GM19455 (cell line): ENCODE measurements at regions not wholly inside any gene's neighbourhood (a gene's known extent, or its start where the extent isn't known, plus 50 kb on each side); places are given as distances from the start of the nearest gene placed in this dataset.

Experiments used
- ATAC-seq: cut with Tn5 transposase; IDR thresholded peaks from one replicate; pipeline ENCODE4 v1.9.1; 2021; ENCODE audit not compliant: unreplicated experiment

DNA sequence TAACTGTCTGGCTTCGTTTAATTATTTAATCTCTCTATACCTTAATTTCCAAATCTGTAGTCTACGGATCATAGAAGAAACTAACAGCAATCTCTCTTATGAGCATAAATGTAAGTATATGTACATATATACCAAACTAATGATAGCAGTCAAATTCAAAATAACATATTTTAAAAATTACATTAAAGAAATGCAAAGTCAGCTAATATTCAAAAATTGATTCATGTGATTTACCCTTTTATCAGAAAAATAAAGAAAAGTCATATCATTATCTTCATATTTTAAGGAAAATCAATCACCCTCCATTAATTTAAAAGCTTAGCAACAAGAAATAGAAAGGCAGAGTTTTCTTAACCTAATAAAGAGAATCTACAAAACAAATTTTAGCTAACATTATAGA is 575.9 kb downstream of the IRS1 start:
- no peak for ATAC-seq

- ATAC-seq, result no peak
Measured at GRCh38 chr2:226220511-226220910, 579.1 kb downstream of the IRS1 start.

- no peak for ATAC-seq
Measured at GRCh38 chr2:226217191-226217590, 582.4 kb downstream of the IRS1 start.

GRCh38 chr2:226216575-226216974 is 583.0 kb downstream of the IRS1 start:
- no peak for ATAC-seq

DNA sequence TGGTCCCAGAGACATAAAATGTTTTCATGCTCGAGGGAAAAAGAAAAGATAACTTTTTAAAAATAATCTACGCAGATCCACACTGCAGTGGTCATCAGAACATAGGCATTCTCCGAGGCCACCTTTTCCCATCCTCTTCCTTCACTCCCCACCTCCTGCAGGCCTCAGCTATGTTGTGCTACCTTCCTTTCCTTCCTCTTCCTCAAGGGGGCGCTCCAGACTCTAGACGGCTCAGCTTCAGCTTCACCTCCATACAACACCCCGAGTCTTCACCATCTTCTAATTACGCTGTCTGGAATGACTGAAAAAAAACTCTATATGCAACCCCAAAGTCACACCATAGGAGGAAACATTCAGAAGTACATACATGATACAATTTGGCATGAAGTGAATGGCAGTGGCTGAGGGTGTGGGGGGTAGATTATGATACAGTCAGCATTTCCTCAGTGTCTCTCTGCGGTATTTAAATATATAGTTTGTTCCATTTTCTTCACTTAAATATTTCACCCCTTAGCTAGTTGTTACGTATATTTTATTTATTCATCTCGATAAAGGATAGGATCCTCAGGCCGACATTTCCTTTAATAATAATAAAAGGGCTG is 583.6 kb downstream of the IRS1 start:
- peak; percentile 85 for ATAC-seq

DNA sequence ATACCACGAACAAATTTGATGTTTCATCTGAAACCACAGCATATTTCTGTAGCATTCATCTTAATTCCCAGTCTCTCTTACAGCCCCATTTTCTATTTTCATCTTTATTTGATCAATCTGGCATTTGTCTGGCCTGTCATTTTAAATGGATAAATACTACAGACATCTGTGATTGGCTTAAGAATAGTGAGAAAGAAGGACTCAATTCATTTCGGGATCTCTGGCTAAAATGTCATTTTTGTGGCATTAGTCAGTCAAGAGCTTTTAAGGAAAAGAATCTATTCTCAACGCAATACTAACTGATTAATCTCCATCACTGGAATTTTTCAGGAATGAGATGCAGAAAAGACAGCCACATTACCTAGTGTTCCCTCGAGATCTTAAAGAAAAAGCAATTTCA is 585.9 kb downstream of the IRS1 start:
- ATAC-seq, result no peak

DNA sequence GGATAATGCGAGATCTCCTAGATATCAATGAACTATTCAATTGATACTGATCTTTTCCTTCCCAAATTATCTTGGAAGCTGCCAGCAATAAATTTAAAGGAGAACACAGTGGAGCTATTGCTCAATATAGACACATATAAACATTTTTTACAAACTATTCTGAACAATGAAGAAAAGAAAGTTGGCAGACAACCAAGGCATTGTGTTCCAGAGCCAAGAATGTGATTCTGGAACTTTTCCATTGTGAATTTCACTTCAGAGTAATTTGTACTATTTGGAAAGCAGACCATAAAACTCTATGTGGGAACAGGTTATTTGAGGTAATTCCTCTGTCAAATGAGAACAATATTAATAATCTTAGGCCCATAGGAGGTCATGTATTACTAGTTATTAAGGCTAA is 588.2 kb downstream of the IRS1 start:
- no peak for ATAC-seq

DNA sequence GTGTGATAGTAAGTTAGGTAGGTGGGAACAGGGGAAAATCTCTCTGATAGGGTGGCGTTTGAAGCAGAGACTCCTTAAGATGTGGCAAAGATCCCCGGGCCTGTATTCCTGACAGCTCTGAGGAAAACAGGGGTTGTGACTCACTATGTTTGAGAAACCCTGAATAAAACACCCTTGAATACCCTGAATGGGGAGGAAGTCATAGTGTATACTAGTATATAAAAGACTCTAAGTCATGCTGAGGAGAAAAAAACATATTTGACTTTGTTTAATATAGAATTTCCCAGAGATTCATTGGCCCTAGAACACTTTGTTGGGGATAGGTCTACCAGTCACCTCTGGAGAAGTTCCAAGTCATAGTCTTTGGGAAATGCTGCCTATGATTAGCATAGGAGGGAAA is 590.9 kb downstream of the IRS1 start:
- ATAC-seq, result no peak

DNA sequence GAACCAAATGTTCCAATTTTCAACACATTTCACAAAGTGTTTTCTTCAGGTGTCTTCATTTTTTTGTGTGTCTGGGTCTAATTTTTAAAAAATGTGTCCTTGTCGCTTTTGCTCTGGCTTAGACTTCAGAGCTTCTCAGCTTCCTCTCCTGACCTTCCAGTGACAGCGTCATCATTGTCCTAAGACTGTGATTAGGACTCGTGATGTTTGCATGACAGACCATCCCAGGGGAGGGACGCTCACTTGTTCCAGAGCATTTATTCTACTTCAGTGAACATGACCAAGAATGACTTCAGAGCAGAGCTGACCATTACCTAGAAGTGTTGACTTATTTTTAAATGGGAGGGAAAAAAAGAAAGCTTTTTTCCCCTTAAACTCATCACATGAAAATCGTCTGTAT is 591.9 kb downstream of the IRS1 start:
- ATAC-seq, result no peak

DNA sequence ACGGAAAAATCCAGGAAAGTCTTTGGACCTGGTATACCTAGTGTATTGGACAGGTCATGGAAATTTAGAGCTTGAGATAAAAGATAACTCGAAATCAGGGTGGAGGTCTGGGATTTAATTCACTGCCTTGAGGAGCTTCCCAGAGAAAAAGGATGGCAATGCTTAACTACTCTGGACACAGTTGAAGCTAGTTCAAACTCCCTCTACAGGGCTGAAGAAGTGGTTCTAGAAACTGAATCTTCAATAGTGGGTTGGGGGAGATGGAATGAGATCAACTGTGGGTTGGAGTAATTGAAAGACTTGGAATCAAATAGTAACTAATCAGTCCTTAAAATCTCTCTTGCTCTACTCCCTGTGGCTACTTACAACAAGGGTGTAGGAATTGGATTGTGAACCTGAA is 600.1 kb downstream of the IRS1 start:
- ATAC-seq, result no peak

- no peak for ATAC-seq
Measured at GRCh38 chr2:226198956-226199355, 600.7 kb downstream of the IRS1 start.

DNA sequence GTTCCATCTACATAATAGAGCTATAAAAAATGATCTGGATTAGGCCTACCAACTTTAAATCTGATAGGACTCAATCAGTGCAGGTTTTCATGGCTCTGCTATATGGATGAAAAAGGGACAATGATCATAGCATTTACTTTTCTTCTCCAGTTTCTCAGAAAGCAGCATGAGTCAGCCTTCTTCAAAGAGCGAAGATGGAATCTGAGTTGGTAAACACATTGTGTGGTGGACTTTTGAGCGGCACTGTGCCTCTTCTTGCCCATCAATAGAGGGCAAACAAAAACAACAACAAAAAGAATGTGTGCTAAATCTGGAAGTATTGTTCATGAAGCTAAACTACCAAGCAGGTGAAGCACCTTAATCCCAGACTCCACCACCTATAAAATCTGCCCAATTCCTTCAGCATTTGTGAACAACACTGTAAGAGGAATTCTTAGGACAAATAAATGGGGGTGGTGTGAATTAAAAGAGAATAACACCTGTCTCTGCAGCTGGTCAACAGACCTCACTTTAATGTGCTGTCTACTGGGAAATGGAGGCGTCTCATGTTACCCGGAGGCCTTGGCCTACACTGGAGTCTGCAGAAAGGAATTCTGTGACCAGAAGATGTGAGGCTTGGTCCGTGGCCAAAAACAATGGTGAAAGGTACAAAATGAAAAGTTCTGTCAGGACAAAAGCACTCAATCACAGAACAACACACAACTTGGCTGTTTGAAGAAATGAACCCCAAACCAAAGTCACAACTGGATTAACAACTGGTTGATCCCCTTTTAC is 609.0 kb downstream of the IRS1 start:
- no peak for ATAC-seq

- no peak for ATAC-seq
Measured at GRCh38 chr2:226189061-226189460, 610.6 kb downstream of the IRS1 start.

DNA sequence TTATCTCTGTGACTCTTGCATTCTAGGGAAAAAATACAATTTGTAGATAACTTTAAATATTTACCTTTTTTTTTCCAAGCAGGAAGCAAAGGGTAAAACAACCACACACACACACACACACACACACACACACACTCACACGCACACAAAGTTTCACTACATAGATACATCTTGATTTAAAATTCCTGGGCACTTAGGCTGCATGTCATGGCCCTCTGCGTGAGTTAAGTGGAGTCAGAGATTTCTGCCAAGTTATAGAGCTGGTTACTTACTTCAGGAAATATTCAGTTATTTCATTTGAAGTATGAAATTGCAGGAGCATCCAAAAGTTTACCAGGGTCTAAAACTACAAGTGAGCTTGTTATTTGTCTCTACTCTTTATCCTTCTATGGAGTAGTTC is 612.0 kb downstream of the IRS1 start:
- ATAC-seq, result no peak

DNA sequence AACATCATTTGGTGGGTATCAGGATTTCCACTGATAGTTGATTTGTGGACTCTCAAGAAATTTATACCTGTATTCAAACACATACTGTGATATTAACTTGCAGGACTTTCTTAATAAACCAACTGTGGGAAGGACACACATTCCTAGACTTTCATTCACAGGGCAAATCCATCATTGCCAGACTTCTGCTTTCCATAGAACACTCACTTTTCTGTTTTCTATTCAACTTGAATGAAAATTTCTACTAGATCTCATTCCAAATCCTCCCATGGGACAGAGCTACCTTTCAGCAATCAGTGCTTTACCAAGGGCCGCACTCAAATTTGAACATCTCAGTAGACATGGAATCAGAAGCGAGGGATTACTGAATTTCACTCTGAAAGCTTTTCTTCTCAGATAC is 612.5 kb downstream of the IRS1 start:
- ATAC-seq, result no peak

- no peak for ATAC-seq
Measured at GRCh38 chr2:226185616-226186211, 613.9 kb downstream of the IRS1 start.

- no peak for ATAC-seq
Measured at GRCh38 chr2:226184940-226185615, 614.5 kb downstream of the IRS1 start.

GRCh38 chr2:226184540-226184939 is 615.1 kb downstream of the IRS1 start:
- no peak for ATAC-seq

- no peak for ATAC-seq
Measured at GRCh38 chr2:226183550-226183949, 616.1 kb downstream of the IRS1 start.

DNA sequence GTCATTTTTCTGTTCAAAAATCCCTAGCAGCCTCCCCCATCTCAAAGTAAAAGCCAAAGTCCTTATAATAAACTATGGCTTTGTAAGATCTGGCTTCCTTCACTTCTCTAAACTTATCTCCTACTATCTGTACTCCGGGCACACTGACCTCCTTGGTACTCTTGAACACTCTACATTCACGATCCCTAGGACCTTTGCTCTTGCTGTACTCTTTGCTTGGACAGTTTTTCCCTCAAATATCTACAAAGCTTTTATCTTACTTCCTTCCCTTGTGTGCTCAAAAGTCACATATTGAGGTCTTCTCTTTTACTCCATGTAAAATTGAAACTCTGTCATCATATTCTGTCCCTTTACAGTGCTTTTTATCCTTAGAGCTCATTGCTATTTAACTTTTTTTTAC is 616.6 kb downstream of the IRS1 start:
- no peak for ATAC-seq

- no peak for ATAC-seq
Measured at GRCh38 chr2:226181909-226182308, 617.7 kb downstream of the IRS1 start.
